Adrenal gland (tissue), 5 donors: ENCODE measurements at regions not wholly inside any gene's neighbourhood (a gene's known extent, or its start where the extent isn't known, plus 50 kb on each side); places are given as distances from the start of the nearest gene placed in this dataset.

ENCODE experiments used
- CTCF ChIP-seq, 6 experiments: fragments of 450-650 bp in 4 of 6; fragments of 200-600 bp in 2 of 6; sonication (generic) in 1 of 6; IDR thresholded peaks; 1 replicate in 5 of 6; 2 replicates in 1 of 6; pipeline versions ENCODE4 v1.5.1 to v1.8.0; 2016 to 2021; ENCODE audit warnings: antibody characterized with exemption in 6 of 6, mild to moderate bottlenecking in 2 of 6, moderate library complexity in 1 of 6
- POLR2A ChIP-seq, 2 donors: fragments of 450-650 bp; IDR thresholded peaks; one replicate each; pipeline ENCODE4 v1.6.1; 2017; ENCODE audit warnings: antibody characterized with exemption in 2 of 2, mild to moderate bottlenecking in 2 of 2, moderate library complexity in 1 of 2
- donor health status: DM: no; HTN: no; CAD: no.

GRCh38 chr5:77146896-77147295 is 59.8 kb upstream of the ZBED3 start:
- TF ChIP-seq CTCF (IDR thresholded peaks at IDR 0.05) (no peak), POLR2A (IDR thresholded peaks at IDR 0.05) (no peak)
